Activated CD4-positive, alpha-beta T cell treated with anti-CD3 and anti-CD28 coated beads, Interleukin-2, Interleukin-6, amounts not matched to agents 100 ng/mL and 50 ng/mL, durations not matched to agents 16 hours and 8 hours (primary cell): ENCODE measurements at regions not wholly inside any gene's neighbourhood (a gene's known extent, or its start where the extent isn't known, plus 50 kb on each side); places are given as distances from the start of the nearest gene placed in this dataset.
"Not testable (repeated sequence)": the region's sequence is repeated elsewhere in the genome, so short reads cannot be mapped to it uniquely, and the experiment has no call there.

Source experiments
- DNase-seq: peaks from one replicate; pipeline ENCODE4 v3.0.0-alpha.2; 2020

- DNase-seq, result not testable (repeated sequence)
Measured at GRCh38 chr18:73516056-73516455, 631.6 kb downstream of the FBXO15 start.

- no peak for DNase-seq
Measured at GRCh38 chr18:73514449-73514848, 633.2 kb downstream of the FBXO15 start.

- no peak for DNase-seq
Measured at GRCh38 chr18:73511771-73512503, 635.7 kb downstream of the FBXO15 start.

GRCh38 chr18:73509460-73509859, 638.2 kb downstream of the FBXO15 start:
- no peak for DNase-seq

GRCh38 chr18:73503326-73503725, 635.5 kb upstream of the NETO1 start:
- DNase-seq, result no peak

- no peak for DNase-seq
Measured at GRCh38 chr18:73487966-73488365, 620.2 kb upstream of the NETO1 start.

- DNase-seq, result no peak
Measured at GRCh38 chr18:73485166-73485565, 617.4 kb upstream of the NETO1 start.

- DNase-seq, result no peak
Measured at GRCh38 chr18:73482901-73483300, 615.1 kb upstream of the NETO1 start.

GRCh38 chr18:73479477-73479876, 611.7 kb upstream of the NETO1 start:
- DNase-seq, result no peak

GRCh38 chr18:73478191-73478590, 610.4 kb upstream of the NETO1 start:
- no peak for DNase-seq

GRCh38 chr18:73476031-73476430, 608.2 kb upstream of the NETO1 start:
- no peak for DNase-seq

- no peak for DNase-seq
Measured at GRCh38 chr18:73462092-73462491, 594.3 kb upstream of the NETO1 start.

- DNase-seq, result no peak
Measured at GRCh38 chr18:73461780-73462059, 593.9 kb upstream of the NETO1 start.

GRCh38 chr18:73461038-73461779, 593.4 kb upstream of the NETO1 start:
- no peak for DNase-seq

- DNase-seq, result no peak
Measured at GRCh38 chr18:73458186-73458964, 590.6 kb upstream of the NETO1 start.

- DNase-seq, result no peak
Measured at GRCh38 chr18:73456643-73457042, 588.9 kb upstream of the NETO1 start.

GRCh38 chr18:73452866-73453265, 585.1 kb upstream of the NETO1 start:
- DNase-seq, result no peak

- DNase-seq, result no peak
Measured at GRCh38 chr18:73446502-73446901, 578.7 kb upstream of the NETO1 start.

- no peak for DNase-seq
Measured at GRCh38 chr18:73431620-73432019, 563.8 kb upstream of the NETO1 start.

- DNase-seq, result no peak
Measured at GRCh38 chr18:73421010-73421409, 553.2 kb upstream of the NETO1 start.

GRCh38 chr18:73419531-73419930, 551.7 kb upstream of the NETO1 start:
- no peak for DNase-seq

- no peak for DNase-seq
Measured at GRCh38 chr18:73414598-73414997, 546.8 kb upstream of the NETO1 start.

GRCh38 chr18:73414069-73414468, 546.3 kb upstream of the NETO1 start:
- DNase-seq, result no peak

GRCh38 chr18:73409242-73409641, 541.5 kb upstream of the NETO1 start:
- no peak for DNase-seq
